H9 (cell line): ENCODE measurements at regions not wholly inside any gene's neighbourhood (a gene's known extent, or its start where the extent isn't known, plus 50 kb on each side); places are given as distances from the start of the nearest gene placed in this dataset.

Experiments
- DNase-seq: peaks from one replicate; pipeline ENCODE4 v3.0.0-alpha.2; 2017
- H2AFZ ChIP-seq: one replicate; pipeline ENCODE4 v1.6.1; 2013; ENCODE audit warnings: mild to moderate bottlenecking, low read length, control low read depth, moderate library complexity
- H2AK5ac ChIP-seq: 2 replicates; pipeline ENCODE4 v1.6.1; 2013; ENCODE audit warnings: low read length, control low read depth, mixed read lengths; ENCODE audit not compliant: insufficient read length
- H2BK120ac ChIP-seq: one replicate; pipeline ENCODE4 v1.6.1; 2013; ENCODE audit warnings: low read depth, mild to moderate bottlenecking, low read length, control low read depth, inconsistent platforms; ENCODE audit not compliant: poor library complexity, severe bottlenecking
- H2BK12ac ChIP-seq: 2 replicates; pipeline ENCODE4 v1.6.1; 2013; ENCODE audit warnings: low read length, control low read depth, mixed read lengths, low read depth; ENCODE audit not compliant: insufficient read length
- H2BK15ac ChIP-seq: 2 replicates; pipeline ENCODE4 v1.6.1; 2013; ENCODE audit warnings: low read depth, low read length, control low read depth
- H2BK20ac ChIP-seq: one replicate; pipeline ENCODE4 v1.6.1; 2013; ENCODE audit warnings: low read depth, mild to moderate bottlenecking, low read length, control low read depth, inconsistent platforms; ENCODE audit not compliant: poor library complexity, severe bottlenecking
- H2BK5ac ChIP-seq: 2 replicates; pipeline ENCODE4 v1.6.1; 2013; ENCODE audit warnings: low read length, control low read depth, mixed read lengths; ENCODE audit not compliant: insufficient read length
- H3K14ac ChIP-seq: 2 replicates; pipeline ENCODE4 v1.6.1; 2013; ENCODE audit warnings: low read length, control low read depth; ENCODE audit not compliant: insufficient read depth
- H3K18ac ChIP-seq: 2 replicates; pipeline ENCODE4 v1.6.1; 2013; ENCODE audit warnings: low read depth, mild to moderate bottlenecking, mixed read lengths, low read length, control low read depth; ENCODE audit not compliant: insufficient read length
- H3K23ac ChIP-seq: 2 replicates; pipeline ENCODE4 v1.6.1; 2013; ENCODE audit warnings: low read length, control low read depth, mixed read lengths, low read depth; ENCODE audit not compliant: insufficient read length
- H3K23me2 ChIP-seq: 2 replicates; pipeline ENCODE4 v1.6.1; 2013; ENCODE audit warnings: low read depth, mild to moderate bottlenecking, mixed read lengths, low read length, control low read depth; ENCODE audit not compliant: insufficient read length, poor library complexity, severe bottlenecking
- H3K27ac ChIP-seq: 2 replicates; pipeline ENCODE4 v1.5.1; 2013; ENCODE audit warnings: low read length, control low read depth, mixed read lengths, low read depth; ENCODE audit not compliant: insufficient read length
- H3K27me3 ChIP-seq: 2 replicates; pipeline ENCODE4 v1.6.1; 2013; ENCODE audit warnings: low read length, control low read depth, inconsistent platforms; ENCODE audit not compliant: insufficient read depth
- H3K4ac ChIP-seq: 2 replicates; pipeline ENCODE4 v1.6.1; 2013; ENCODE audit warnings: low read depth, mild to moderate bottlenecking, control low read depth, inconsistent platforms, low read length, moderate library complexity
- H3K4me1 ChIP-seq: 2 replicates; pipeline ENCODE4 v1.6.1; 2013; ENCODE audit warnings: low read length, control low read depth, inconsistent platforms; ENCODE audit not compliant: insufficient read depth
- H3K4me2 ChIP-seq: 2 replicates; pipeline ENCODE4 v1.6.1; 2013; ENCODE audit warnings: low read length, control low read depth, mixed read lengths; ENCODE audit not compliant: insufficient read length, insufficient read depth
- H3K56ac ChIP-seq: 2 replicates; pipeline ENCODE4 v1.6.1; 2013; ENCODE audit warnings: low read depth, mild to moderate bottlenecking, mixed read lengths, low read length, control low read depth; ENCODE audit not compliant: insufficient read length
- H3K79me1 ChIP-seq: 2 replicates; pipeline ENCODE4 v1.6.1; 2013; ENCODE audit warnings: low read depth, mild to moderate bottlenecking, moderate library complexity, low read length, control low read depth, inconsistent platforms; ENCODE audit not compliant: insufficient read depth, poor library complexity, severe bottlenecking
- H3K79me2 ChIP-seq: 2 replicates; pipeline ENCODE4 v1.6.1; 2013; ENCODE audit warnings: low read length, control low read depth, inconsistent platforms; ENCODE audit not compliant: insufficient read depth
- H3K9ac ChIP-seq: 2 replicates; pipeline ENCODE4 v1.6.1; 2013; ENCODE audit warnings: low read length, control low read depth, mixed read lengths; ENCODE audit not compliant: insufficient read length; ENCODE audit errors: extremely low read depth
- H3K9me3 ChIP-seq: one replicate; pipeline ENCODE4 v1.6.1; 2013; ENCODE audit warnings: low read depth, low read length, inconsistent platforms; ENCODE audit not compliant: control insufficient read depth
- H3T11ph ChIP-seq: one replicate; pipeline ENCODE4 v1.6.1; 2013; ENCODE audit warnings: mild to moderate bottlenecking, low read length, control low read depth, inconsistent platforms
- H4K20me1 ChIP-seq: one replicate; pipeline ENCODE4 v1.6.1; 2013; ENCODE audit not compliant: control insufficient read depth, insufficient read length, insufficient read depth
- H4K5ac ChIP-seq: 2 replicates; pipeline ENCODE4 v1.6.1; 2013; ENCODE audit warnings: low read depth, mild to moderate bottlenecking, mixed read lengths, low read length, control low read depth; ENCODE audit not compliant: insufficient read length
- H4K8ac ChIP-seq: replicated peaks from 2 replicates; pipeline ENCODE4 v1.6.1; 2013; ENCODE audit warnings: low read length, control low read depth, mixed read lengths, low read depth; ENCODE audit not compliant: insufficient read length
- H4K91ac ChIP-seq: 2 replicates; pipeline ENCODE4 v1.6.1; 2013; ENCODE audit warnings: low read depth, mild to moderate bottlenecking, moderate library complexity, mixed read lengths, low read length, control low read depth; ENCODE audit not compliant: insufficient read length
- H3K27ac Mint-ChIP-seq, 3 experiments: 2 replicates in 2 of 3; 3 replicates in 1 of 3; pipeline ENCODE4 v1.8.0; 2020 to 2021; ENCODE audit warnings: mixed read lengths in 3 of 3, mild to moderate bottlenecking in 1 of 3, moderate library complexity in 1 of 3
- H3K27me3 Mint-ChIP-seq: 2 replicates; pipeline ENCODE4 v1.8.0; 2021; ENCODE audit warnings: low read depth, mild to moderate bottlenecking, moderate library complexity, mixed read lengths
- H3K36me3 Mint-ChIP-seq, 3 experiments: 2 replicates in 2 of 3; 3 replicates in 1 of 3; pipeline ENCODE4 v1.8.0; 2020 to 2021; ENCODE audit warnings: low read depth in 3 of 3, mixed read lengths in 3 of 3; ENCODE audit not compliant: insufficient read depth in 1 of 3
- H3K4me1 Mint-ChIP-seq, 2 experiments: 2 replicates each; pipeline ENCODE4 v1.8.0; 2020; ENCODE audit warnings: mixed read lengths in 2 of 2
- H3K4me3 Mint-ChIP-seq, 2 experiments: 2 replicates in 1 of 2; 3 replicates in 1 of 2; pipeline ENCODE4 v1.8.0; 2020 to 2021; ENCODE audit warnings: mild to moderate bottlenecking in 2 of 2, mixed read lengths in 2 of 2, moderate library complexity in 1 of 2
- H3K9me3 Mint-ChIP-seq, 2 experiments: 2 replicates in 1 of 2; 3 replicates in 1 of 2; pipeline ENCODE4 v1.8.0; 2020; ENCODE audit warnings: mild to moderate bottlenecking in 2 of 2, mixed read lengths in 2 of 2, moderate library complexity in 1 of 2
- CTCF ChIP-seq: fragments of 200-600 bp; sonication (generic); conservative IDR thresholded peaks from 3 replicates; pipeline ENCODE4 v1.8.0; 2021; ENCODE audit warnings: antibody characterized with exemption, mild to moderate bottlenecking

GRCh38 chr13:79075703-79076102, 330.4 kb downstream of the RBM26 start:
- Histone ChIP-seq H3K18ac (no peak overlapping the region), H4K20me1 (no peaks in the 10 kb centered on the region), H3K23me2 (no peaks in the 10 kb centered on the region), H4K91ac (no peak overlapping the region), H3K4ac (no peak overlapping the region), H4K5ac (no peak overlapping the region), H3T11ph (no peak overlapping the region), H2BK120ac (no peak overlapping the region), H3K27me3 (no peaks in the 10 kb centered on the region), H2BK12ac (no peak overlapping the region), H3K9me3 (no peaks in the 10 kb centered on the region), H3K14ac (no peak overlapping the region), H2BK20ac (no peak overlapping the region), H2BK5ac (no peak overlapping the region), H3K23ac (no peak overlapping the region), H3K27ac (no peak overlapping the region), H3K56ac (no peak overlapping the region), H3K4me1 (no peaks in the 10 kb centered on the region; the same call in 1 of the 2 replicates), H3K9ac (no peak overlapping the region), H3K4me2 (no peak overlapping the region), H2AK5ac (no peak overlapping the region), H3K79me1 (no peaks in the 10 kb centered on the region), H2BK15ac (no peak overlapping the region), H4K8ac (no peak overlapping the region), H2AFZ (no peak overlapping the region), H3K79me2 (no peaks in the 10 kb centered on the region)
- Mint-ChIP-seq H3K4me1 (peaks cover 0 to 4% of the 10 kb centered on the region in 2 experiments; a peak in 2 of 4 replicates), H3K27ac (no peak overlapping the region), H3K27me3 (no peaks in the 10 kb centered on the region), H3K4me3 (no peak overlapping the region), H3K36me3 (peaks cover 0 to 14% (median 2%) of the 10 kb centered on the region in 3 experiments; a peak in 2 of 7 replicates), H3K9me3 (peaks cover 10 to 19% of the 10 kb centered on the region in 2 experiments; a peak in 4 of 5 replicates)
- no peak for TF ChIP-seq CTCF
- DNase-seq: no peak
